ENCODE measurements at regions not wholly inside any gene's neighbourhood (a gene's known extent, or its start where the extent isn't known, plus 50 kb on each side); places are given as distances from the start of the nearest gene placed in this dataset.
A peak's percentile ranks its signal among the peaks of the same experiment; 100 is the strongest.

- ATAC-seq (ENCODE audit: low read depth) (no peak), DNase-seq (ENCODE audit: low spot score) (peak; percentile 25)
- no peaks in the 10 kb centered on the region for H3K27me3 ChIP-seq (ENCODE audit: insufficient read depth, poor library complexity, severe bottlenecking)
- H3K4me1 ChIP-seq (ENCODE audit: insufficient read depth, poor library complexity, severe bottlenecking) = no peaks in the 10 kb centered on the region
- TF ChIP-seq CTCF (IDR thresholded peaks at IDR 0.05; ENCODE audit: poor library complexity, severe bottlenecking) = no peak
- H3K4me3 ChIP-seq (ENCODE audit: severe bottlenecking) = no peak overlapping the region
- H3K9me3 ChIP-seq (ENCODE audit: severe bottlenecking) = no peaks in the 10 kb centered on the region
- no peak overlapping the region for H3K27ac ChIP-seq (ENCODE audit: poor library complexity, severe bottlenecking)
- H3K36me3 ChIP-seq (ENCODE audit: low read depth) = no peaks in the 10 kb centered on the region
These were observed 295.7 kb upstream of the ZMIZ1 start for GRCh38 chr10:78772986-78773530.

- H3K36me3 ChIP-seq (ENCODE audit: low read depth) = no peaks in the 10 kb centered on the region
- ATAC-seq (ENCODE audit: low read depth) (no peak), DNase-seq (ENCODE audit: low spot score) (no peak)
- no peaks in the 10 kb centered on the region for H3K9me3 ChIP-seq (ENCODE audit: severe bottlenecking)
- no peak overlapping the region for H3K27ac ChIP-seq (ENCODE audit: poor library complexity, severe bottlenecking)
- no peaks in the 10 kb centered on the region for H3K27me3 ChIP-seq (ENCODE audit: insufficient read depth, poor library complexity, severe bottlenecking)
- TF ChIP-seq CTCF (IDR thresholded peaks at IDR 0.05; ENCODE audit: poor library complexity, severe bottlenecking) = no peak
- no peak overlapping the region for H3K4me3 ChIP-seq (ENCODE audit: severe bottlenecking)
- H3K4me1 ChIP-seq (ENCODE audit: insufficient read depth, poor library complexity, severe bottlenecking) = no peaks in the 10 kb centered on the region
These were observed 294.2 kb upstream of the ZMIZ1 start for GRCh38 chr10:78774614-78774998.

- ATAC-seq (ENCODE audit: low read depth) (no peak), DNase-seq (ENCODE audit: low spot score) (peak; percentile 20)
- H3K27ac ChIP-seq (ENCODE audit: poor library complexity, severe bottlenecking) = no peak overlapping the region
- no peak for TF ChIP-seq CTCF (IDR thresholded peaks at IDR 0.05; ENCODE audit: poor library complexity, severe bottlenecking)
- no peaks in the 10 kb centered on the region for H3K27me3 ChIP-seq (ENCODE audit: insufficient read depth, poor library complexity, severe bottlenecking)
- H3K36me3 ChIP-seq (ENCODE audit: low read depth) = no peaks in the 10 kb centered on the region
- no peaks in the 10 kb centered on the region for H3K4me1 ChIP-seq (ENCODE audit: insufficient read depth, poor library complexity, severe bottlenecking)
- no peak overlapping the region for H3K4me3 ChIP-seq (ENCODE audit: severe bottlenecking)
- no peaks in the 10 kb centered on the region for H3K9me3 ChIP-seq (ENCODE audit: severe bottlenecking)
These were observed 293.6 kb upstream of the ZMIZ1 start for GRCh38 chr10:78774999-78775711.

GRCh38 chr10:78775891-78776290 is 292.9 kb upstream of the ZMIZ1 start:
- Histone ChIP-seq H3K9me3 (ENCODE audit: severe bottlenecking) (no peaks in the 10 kb centered on the region), H3K4me1 (ENCODE audit: insufficient read depth, poor library complexity, severe bottlenecking) (no peaks in the 10 kb centered on the region), H3K27me3 (ENCODE audit: insufficient read depth, poor library complexity, severe bottlenecking) (no peaks in the 10 kb centered on the region), H3K27ac (ENCODE audit: poor library complexity, severe bottlenecking) (no peak overlapping the region), H3K4me3 (ENCODE audit: severe bottlenecking) (no peak overlapping the region), H3K36me3 (ENCODE audit: low read depth) (no peaks in the 10 kb centered on the region)
- TF ChIP-seq CTCF (IDR thresholded peaks at IDR 0.05; ENCODE audit: poor library complexity, severe bottlenecking) = no peak
- ATAC-seq (ENCODE audit: low read depth) (no peak), DNase-seq (ENCODE audit: low spot score) (peak; percentile 19)

GRCh38 chr10:78776756-78777155 is 292.0 kb upstream of the ZMIZ1 start:
- DNase-seq (ENCODE audit: low spot score) = peak; percentile 1
- Histone ChIP-seq H3K9me3 (ENCODE audit: severe bottlenecking) (no peaks in the 10 kb centered on the region), H3K27ac (ENCODE audit: poor library complexity, severe bottlenecking) (no peak overlapping the region), H3K36me3 (ENCODE audit: low read depth) (no peaks in the 10 kb centered on the region), H3K27me3 (ENCODE audit: insufficient read depth, poor library complexity, severe bottlenecking) (no peaks in the 10 kb centered on the region), H3K4me3 (ENCODE audit: severe bottlenecking) (no peak overlapping the region), H3K4me1 (ENCODE audit: insufficient read depth, poor library complexity, severe bottlenecking) (no peaks in the 10 kb centered on the region)
- no peak for ATAC-seq (ENCODE audit: low read depth)
- TF ChIP-seq CTCF (IDR thresholded peaks at IDR 0.05; ENCODE audit: poor library complexity, severe bottlenecking) = no peak
